GM12874 (cell line): ENCODE measurements at regions not wholly inside any gene's neighbourhood (a gene's known extent, or its start where the extent isn't known, plus 50 kb on each side); places are given as distances from the start of the nearest gene placed in this dataset.
A peak's percentile ranks its signal among the peaks of the same experiment; 100 is the strongest.

Experiments
- CTCF ChIP-seq: IDR thresholded peaks from 2 replicates; pipeline ENCODE4 v1.5.1; 2011; ENCODE audit warnings: low read depth, mild to moderate bottlenecking, control low read depth, low read length, moderate library complexity; ENCODE audit not compliant: insufficient read depth

- no peak for TF ChIP-seq CTCF
Measured at GRCh38 chr6:153263489-153263888, 132.4 kb upstream of the RGS17 start.

GRCh38 chr6:153251326-153251725, 120.2 kb upstream of the RGS17 start:
- TF ChIP-seq CTCF: no peak

GRCh38 chr6:153237670-153238069, 106.6 kb upstream of the RGS17 start:
- no peak for TF ChIP-seq CTCF

- peak; percentile 89 for TF ChIP-seq CTCF
Measured at GRCh38 chr6:153231048-153231646, 100.1 kb upstream of the RGS17 start.

- no peak for TF ChIP-seq CTCF
Measured at GRCh38 chr6:153218184-153218792, 87.2 kb upstream of the RGS17 start.

GRCh38 chr6:153216789-153217188, 85.7 kb upstream of the RGS17 start:
- TF ChIP-seq CTCF: no peak

GRCh38 chr6:153215242-153215641, 84.2 kb upstream of the RGS17 start:
- TF ChIP-seq CTCF: no peak
